SK-N-SH treated with all-trans-retinoic acid at 6 μM for 48 hours (cell line): ENCODE measurements at regions not wholly inside any gene's neighbourhood (a gene's known extent, or its start where the extent isn't known, plus 50 kb on each side); places are given as distances from the start of the nearest gene placed in this dataset.

ENCODE experiments used
- ATAC-seq: fragments of 200-7000 bp; cut with Tn5 transposase; 3 replicates; pipeline ENCODE4 v1.9.1; 2020; ENCODE audit warnings: mild to moderate bottlenecking, moderate library complexity
- ARNTL ChIP-seq: fragments of 450-650 bp; formaldehyde crosslinking; IDR thresholded peaks from 2 replicates; pipeline ENCODE4 v1.5.0; 2020; ENCODE audit warnings: low read depth, mild to moderate bottlenecking, moderate library complexity, borderline replicate concordance
- BACH2 ChIP-seq: fragments of 250-450 bp; sonication (Bioruptor Pico); IDR thresholded peaks from 2 replicates; pipeline ENCODE4 v1.9.0; 2021; ENCODE audit warnings: mild to moderate bottlenecking, borderline replicate concordance
- CSDC2 ChIP-seq: fragments of 250-450 bp; sonication (Bioruptor Pico); IDR thresholded peaks from 2 replicates; pipeline ENCODE4 v1.5.0; 2020; ENCODE audit warnings: mild to moderate bottlenecking, moderate library complexity
- ESRRG ChIP-seq: fragments of 250-450 bp; sonication (Bioruptor Pico); IDR thresholded peaks from 2 replicates; pipeline ENCODE4 v1.6.1; 2021; ENCODE audit warnings: mild to moderate bottlenecking
- GLIS3 ChIP-seq: fragments of 250-450 bp; sonication (Bioruptor Pico); IDR thresholded peaks from 2 replicates; pipeline ENCODE4 v1.5.0; 2020; ENCODE audit warnings: mild to moderate bottlenecking, moderate library complexity
- ISL1 ChIP-seq: fragments of 250-450 bp; sonication (Bioruptor Pico); IDR thresholded peaks from 2 replicates; pipeline ENCODE4 v2.1.2; 2022; ENCODE audit warnings: mild to moderate bottlenecking, moderate library complexity
- OSR1 ChIP-seq: fragments of 250-450 bp; sonication (Bioruptor Pico); IDR thresholded peaks from 2 replicates; pipeline ENCODE4 v1.8.0; 2022; ENCODE audit warnings: moderate library complexity, mild to moderate bottlenecking, inconsistent platforms
- PATZ1 ChIP-seq: fragments of 250-450 bp; sonication (Bioruptor Pico); IDR thresholded peaks from 2 replicates; pipeline ENCODE4 v1.8.0; 2020; ENCODE audit warnings: mild to moderate bottlenecking, moderate library complexity, borderline replicate concordance
- POU6F1 ChIP-seq: fragments of 250-450 bp; sonication (Bioruptor Pico); IDR thresholded peaks from 2 replicates; pipeline ENCODE4 v1.8.0; 2021; ENCODE audit warnings: low read depth, mild to moderate bottlenecking, moderate library complexity, borderline replicate concordance
- PPARA ChIP-seq: fragments of 250-450 bp; sonication (Bioruptor Pico); IDR thresholded peaks from 2 replicates; pipeline ENCODE4 v1.5.0; 2020; ENCODE audit warnings: mild to moderate bottlenecking, borderline replicate concordance
- RARB ChIP-seq: fragments of 250-450 bp; sonication (Bioruptor Pico); IDR thresholded peaks from 2 replicates; pipeline ENCODE4 v1.8.0; 2021; ENCODE audit warnings: mild to moderate bottlenecking, moderate library complexity
- SNAI2 ChIP-seq: fragments of 250-450 bp; sonication (Bioruptor Pico); IDR thresholded peaks from 2 replicates; pipeline ENCODE4 v1.5.0; 2020; ENCODE audit warnings: mild to moderate bottlenecking, moderate library complexity
- TCF4 ChIP-seq: fragments of 250-450 bp; sonication (Bioruptor Pico); IDR thresholded peaks from 2 replicates; pipeline ENCODE4 v1.8.0; 2021; ENCODE audit warnings: mild to moderate bottlenecking, moderate library complexity, borderline replicate concordance
- TOX ChIP-seq: fragments of 250-450 bp; sonication (Bioruptor Pico); IDR thresholded peaks from 2 replicates; pipeline ENCODE4 v1.8.0; 2021; ENCODE audit warnings: mild to moderate bottlenecking, moderate library complexity, borderline replicate concordance
- TSHZ2 ChIP-seq: fragments of 250-450 bp; sonication (Bioruptor Pico); IDR thresholded peaks from 2 replicates; pipeline ENCODE4 v1.5.0; 2020; ENCODE audit warnings: mild to moderate bottlenecking, moderate library complexity
- ZC3H10 ChIP-seq: fragments of 250-450 bp; sonication (Bioruptor Pico); IDR thresholded peaks from 2 replicates; pipeline ENCODE4 v1.5.1; 2021; ENCODE audit warnings: mild to moderate bottlenecking, moderate library complexity
- ZFP3 ChIP-seq: fragments of 250-450 bp; sonication (Bioruptor Pico); IDR thresholded peaks from 2 replicates; pipeline ENCODE4 v1.5.0; 2020; ENCODE audit warnings: mild to moderate bottlenecking, moderate library complexity
- ZFP30 ChIP-seq: fragments of 450-650 bp; formaldehyde crosslinking; IDR thresholded peaks from 2 replicates; pipeline ENCODE4 v1.5.0; 2022; ENCODE audit warnings: mild to moderate bottlenecking, moderate library complexity
- ZNF565 ChIP-seq: fragments of 450-650 bp; formaldehyde crosslinking; conservative IDR thresholded peaks from 2 replicates; pipeline ENCODE4 v1.5.0; 2020; ENCODE audit warnings: low read depth, mild to moderate bottlenecking, moderate library complexity
- ZNF70 ChIP-seq: fragments of 450-650 bp; formaldehyde crosslinking; IDR thresholded peaks from 2 replicates; pipeline ENCODE4 v1.5.0; 2020; ENCODE audit warnings: mild to moderate bottlenecking, moderate library complexity
- ZNF8 ChIP-seq: fragments of 450-650 bp; formaldehyde crosslinking; IDR thresholded peaks from 2 replicates; pipeline ENCODE4 v1.5.0; 2020; ENCODE audit warnings: mild to moderate bottlenecking, moderate library complexity
- TF ChIP-seq, protein P1 (sequence below): fragments of 250-450 bp; sonication (Bioruptor Pico); IDR thresholded peaks from 2 replicates; pipeline ENCODE4 v1.5.1; 2020; ENCODE audit warnings: low read depth, mild to moderate bottlenecking, moderate library complexity

GRCh38 chr9:104416470-104416869 is 87.6 kb upstream of the OR13F1 start:
- ATAC-seq = no peak
- TF ChIP-seq TSHZ2 = no peak
- TF ChIP-seq ZFP3 (CRISPR knock-in tag) = no peak
- no peak for TF ChIP-seq ISL1 (CRISPR knock-in tag)
- no peak for TF ChIP-seq SNAI2 (CRISPR knock-in tag)
- TF ChIP-seq PPARA (CRISPR knock-in tag) = no peak
- no peak for TF ChIP-seq PATZ1 (CRISPR knock-in tag)
- no peak for TF ChIP-seq ZNF70 (CRISPR knock-in tag)
- no peak for TF ChIP-seq BACH2 (CRISPR knock-in tag)
- TF ChIP-seq ESRRG (CRISPR knock-in tag) = no peak
- no peak for TF ChIP-seq CSDC2 (CRISPR knock-in tag)

DNA sequence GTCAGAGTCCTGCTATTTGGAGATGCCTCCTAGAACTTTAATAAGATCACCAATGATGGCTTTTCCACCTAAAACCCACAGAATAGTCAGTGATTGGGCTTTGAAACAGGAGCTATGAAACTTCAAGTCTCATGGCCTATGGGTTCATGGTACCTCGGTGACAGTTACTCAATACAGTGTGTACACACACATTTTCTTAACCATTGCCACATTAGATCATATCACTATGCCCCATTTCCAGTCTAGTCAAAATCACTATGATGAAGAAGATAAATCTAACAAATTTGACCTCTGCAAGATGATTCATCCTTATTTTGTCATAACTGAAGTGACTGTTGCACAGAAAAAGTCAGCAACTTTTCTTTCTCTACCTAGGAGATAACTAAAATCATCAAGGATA is 86.8 kb upstream of the OR13F1 start:
- no peak for TF ChIP-seq ZC3H10
- no peak for TF ChIP-seq ZNF565
- no peak for TF ChIP-seq RARB (CRISPR knock-in tag)
- no peak for TF ChIP-seq BACH2 (CRISPR knock-in tag)
- TF ChIP-seq ISL1 (CRISPR knock-in tag) = no peak
- no peak for TF ChIP-seq GLIS3 (CRISPR knock-in tag)
- no peak for TF ChIP-seq ZFP3 (CRISPR knock-in tag)
- no peak for TF ChIP-seq PATZ1 (CRISPR knock-in tag)
- TF ChIP-seq, protein P1, sequence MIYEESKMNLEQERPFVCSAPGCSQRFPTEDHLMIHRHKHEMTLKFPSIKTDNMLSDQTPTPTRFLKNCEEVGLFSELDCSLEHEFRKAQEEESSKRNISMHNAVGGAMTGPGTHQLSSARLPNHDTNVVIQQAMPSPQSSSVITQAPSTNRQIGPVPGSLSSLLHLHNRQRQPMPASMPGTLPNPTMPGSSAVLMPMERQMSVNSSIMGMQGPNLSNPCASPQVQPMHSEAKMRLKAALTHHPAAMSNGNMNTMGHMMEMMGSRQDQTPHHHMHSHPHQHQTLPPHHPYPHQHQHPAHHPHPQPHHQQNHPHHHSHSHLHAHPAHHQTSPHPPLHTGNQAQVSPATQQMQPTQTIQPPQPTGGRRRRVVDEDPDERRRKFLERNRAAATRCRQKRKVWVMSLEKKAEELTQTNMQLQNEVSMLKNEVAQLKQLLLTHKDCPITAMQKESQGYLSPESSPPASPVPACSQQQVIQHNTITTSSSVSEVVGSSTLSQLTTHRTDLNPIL (CRISPR knock-in tag) = no peak
- no peak for TF ChIP-seq OSR1 (CRISPR knock-in tag)
- TF ChIP-seq ESRRG (CRISPR knock-in tag) = no peak
- TF ChIP-seq ZNF8 (CRISPR knock-in tag) = no peak
- TF ChIP-seq SNAI2 (CRISPR knock-in tag) = no peak
- no peak for TF ChIP-seq TCF4 (CRISPR knock-in tag)
- no peak for TF ChIP-seq POU6F1
- ATAC-seq = no peak

GRCh38 chr9:104429031-104429546 is 75.0 kb upstream of the OR13F1 start:
- TF ChIP-seq ZNF565 (no peak), ZC3H10 (no peak), TOX (no peak), ISL1 (CRISPR knock-in tag) (no peak), ZFP30 (CRISPR knock-in tag) (no peak), ARNTL (CRISPR knock-in tag) (no peak), RARB (CRISPR knock-in tag) (no peak), ZNF70 (CRISPR knock-in tag) (no peak), BACH2 (CRISPR knock-in tag) (no peak), ESRRG (CRISPR knock-in tag) (no peak), ZFP3 (CRISPR knock-in tag) (no peak), OSR1 (CRISPR knock-in tag) (no peak), TSHZ2 (no peak), CSDC2 (CRISPR knock-in tag) (no peak), PPARA (CRISPR knock-in tag) (no peak), PATZ1 (CRISPR knock-in tag) (no peak), GLIS3 (CRISPR knock-in tag) (no peak)
- no peak for ATAC-seq
